ENCODE measurements at regions not wholly inside any gene's neighbourhood (a gene's known extent, or its start where the extent isn't known, plus 50 kb on each side); places are given as distances from the start of the nearest gene placed in this dataset.

DNA sequence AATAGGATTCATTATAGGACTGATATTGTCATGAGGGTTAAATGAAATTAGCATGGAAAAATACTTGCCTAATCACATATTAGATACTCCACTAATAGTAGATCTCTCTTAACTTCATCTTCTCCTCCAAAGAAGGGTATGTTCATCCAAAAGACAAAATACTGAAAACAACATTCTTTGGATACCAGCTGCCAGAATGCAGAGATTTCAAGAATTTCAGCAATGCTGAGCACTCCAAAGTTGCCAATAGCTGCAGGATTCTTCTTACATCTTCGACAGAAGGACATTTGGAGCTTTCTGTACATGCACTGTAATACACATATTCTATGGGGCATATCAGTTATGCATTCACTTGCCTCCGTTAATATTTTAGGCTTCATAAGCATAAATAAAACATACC is 436.5 kb downstream of the HAPSTR1 start:
- H3K4me1 ChIP-seq (ENCODE audit: control insufficient read depth in 4 of 4, insufficient read depth in 4 of 4, low read length in 3 of 4), result peaks cover 0 to 5% (median under 1%) of the 10 kb centered on the region in 4 donors
- 64% methylated on average over 2 of the region's 2 CpGs for WGBS

DNA sequence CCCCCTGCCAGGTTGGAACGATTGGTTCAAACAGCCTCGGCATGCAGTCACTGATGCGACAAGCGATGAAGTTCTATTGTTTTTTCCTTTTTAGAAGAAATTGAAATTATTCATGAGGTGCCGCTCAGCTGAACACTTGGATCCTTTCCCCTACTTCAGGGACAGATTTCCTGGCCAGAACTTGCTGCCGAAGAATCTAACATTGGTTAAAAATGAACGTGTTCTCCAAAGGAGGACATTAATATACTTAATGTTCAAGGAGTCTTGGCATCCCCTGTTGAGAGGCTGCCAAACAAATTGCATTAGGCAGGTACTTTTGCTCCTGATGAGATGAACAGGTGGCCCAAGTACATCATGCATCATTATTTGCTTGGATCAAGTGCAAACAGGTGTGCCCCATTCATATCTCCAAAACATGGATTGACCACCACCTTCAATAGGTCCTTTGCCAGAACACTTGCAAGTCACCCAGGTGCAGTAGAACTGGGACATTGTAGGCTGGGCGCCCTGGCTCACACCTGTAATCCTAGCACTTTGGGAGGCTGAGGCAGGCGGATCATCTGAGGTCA is 437.2 kb downstream of the HAPSTR1 start:
- 83% methylated on average over 9 of the region's 9 CpGs for WGBS
- Histone ChIP-seq H3K9ac (ENCODE audit: low read depth in 1 of 2, low read length in 2 of 2) (no peak overlapping the region), H3K27ac (ENCODE audit: low read depth in 1 of 2, low read length in 2 of 2) (no peak overlapping the region), H3K4me3 (ENCODE audit: low read depth in 1 of 3, low read length in 3 of 3) (no peak overlapping the region), H3K27me3 (ENCODE audit: control insufficient read depth in 4 of 4, insufficient read depth in 4 of 4, low read length in 3 of 4) (no peaks in the 10 kb centered on the region), H3K9me3 (ENCODE audit: control insufficient read depth in 4 of 4, low read length in 3 of 4) (no peaks in the 10 kb centered on the region), H3K4me1 (ENCODE audit: control insufficient read depth in 4 of 4, insufficient read depth in 4 of 4, low read length in 3 of 4) (peaks cover 3 to 11% (median 5%) of the 10 kb centered on the region in 4 donors), H3K36me3 (ENCODE audit: control insufficient read depth in 4 of 4, insufficient read depth in 3 of 4, low read depth in 1 of 4, low read length in 3 of 4) (no peaks in the 10 kb centered on the region)
- TF ChIP-seq, protein P1, sequence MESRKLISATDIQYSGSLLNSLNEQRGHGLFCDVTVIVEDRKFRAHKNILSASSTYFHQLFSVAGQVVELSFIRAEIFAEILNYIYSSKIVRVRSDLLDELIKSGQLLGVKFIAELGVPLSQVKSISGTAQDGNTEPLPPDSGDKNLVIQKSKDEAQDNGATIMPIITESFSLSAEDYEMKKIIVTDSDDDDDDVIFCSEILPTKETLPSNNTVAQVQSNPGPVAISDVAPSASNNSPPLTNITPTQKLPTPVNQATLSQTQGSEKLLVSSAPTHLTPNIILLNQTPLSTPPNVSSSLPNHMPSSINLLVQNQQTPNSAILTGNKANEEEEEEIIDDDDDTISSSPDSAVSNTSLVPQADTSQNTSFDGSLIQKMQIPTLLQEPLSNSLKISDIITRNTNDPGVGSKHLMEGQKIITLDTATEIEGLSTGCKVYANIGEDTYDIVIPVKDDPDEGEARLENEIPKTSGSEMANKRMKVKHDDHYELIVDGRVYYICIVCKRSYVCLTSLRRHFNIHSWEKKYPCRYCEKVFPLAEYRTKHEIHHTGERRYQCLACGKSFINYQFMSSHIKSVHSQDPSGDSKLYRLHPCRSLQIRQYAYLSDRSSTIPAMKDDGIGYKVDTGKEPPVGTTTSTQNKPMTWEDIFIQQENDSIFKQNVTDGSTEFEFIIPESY (IDR thresholded peaks at IDR 0.05), result no peak
- no peak for TF ChIP-seq HNF4A (conservative IDR thresholded peaks at IDR 0.05)
- TF ChIP-seq, protein P2, sequence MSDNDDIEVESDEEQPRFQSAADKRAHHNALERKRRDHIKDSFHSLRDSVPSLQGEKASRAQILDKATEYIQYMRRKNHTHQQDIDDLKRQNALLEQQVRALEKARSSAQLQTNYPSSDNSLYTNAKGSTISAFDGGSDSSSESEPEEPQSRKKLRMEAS (IDR thresholded peaks at IDR 0.05), result no peak
- no peak for TF ChIP-seq NR2F2 (IDR thresholded peaks at IDR 0.05)
- TF ChIP-seq HNF4G (IDR thresholded peaks at IDR 0.05), result no peak
- TF ChIP-seq, protein P3, sequence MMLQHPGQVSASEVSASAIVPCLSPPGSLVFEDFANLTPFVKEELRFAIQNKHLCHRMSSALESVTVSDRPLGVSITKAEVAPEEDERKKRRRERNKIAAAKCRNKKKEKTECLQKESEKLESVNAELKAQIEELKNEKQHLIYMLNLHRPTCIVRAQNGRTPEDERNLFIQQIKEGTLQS (IDR thresholded peaks at IDR 0.05), result no peak
- no peak for TF ChIP-seq YY1 (IDR thresholded peaks at IDR 0.05)
- no peak for TF ChIP-seq GABPA (IDR thresholded peaks at IDR 0.05 in 1 of 2, conservative IDR thresholded peaks at IDR 0.05 in 1 of 2)
- no peak for TF ChIP-seq TAF1 (conservative IDR thresholded peaks at IDR 0.05)
- no peak for TF ChIP-seq JUND (IDR thresholded peaks at IDR 0.05)
- TF ChIP-seq, protein P4, sequence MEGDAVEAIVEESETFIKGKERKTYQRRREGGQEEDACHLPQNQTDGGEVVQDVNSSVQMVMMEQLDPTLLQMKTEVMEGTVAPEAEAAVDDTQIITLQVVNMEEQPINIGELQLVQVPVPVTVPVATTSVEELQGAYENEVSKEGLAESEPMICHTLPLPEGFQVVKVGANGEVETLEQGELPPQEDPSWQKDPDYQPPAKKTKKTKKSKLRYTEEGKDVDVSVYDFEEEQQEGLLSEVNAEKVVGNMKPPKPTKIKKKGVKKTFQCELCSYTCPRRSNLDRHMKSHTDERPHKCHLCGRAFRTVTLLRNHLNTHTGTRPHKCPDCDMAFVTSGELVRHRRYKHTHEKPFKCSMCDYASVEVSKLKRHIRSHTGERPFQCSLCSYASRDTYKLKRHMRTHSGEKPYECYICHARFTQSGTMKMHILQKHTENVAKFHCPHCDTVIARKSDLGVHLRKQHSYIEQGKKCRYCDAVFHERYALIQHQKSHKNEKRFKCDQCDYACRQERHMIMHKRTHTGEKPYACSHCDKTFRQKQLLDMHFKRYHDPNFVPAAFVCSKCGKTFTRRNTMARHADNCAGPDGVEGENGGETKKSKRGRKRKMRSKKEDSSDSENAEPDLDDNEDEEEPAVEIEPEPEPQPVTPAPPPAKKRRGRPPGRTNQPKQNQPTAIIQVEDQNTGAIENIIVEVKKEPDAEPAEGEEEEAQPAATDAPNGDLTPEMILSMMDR (IDR thresholded peaks at IDR 0.05; ENCODE audit: low read depth, low read length, missing input control), result no peak
- no peak for TF ChIP-seq RXRA (IDR thresholded peaks at IDR 0.05)
- no peak for TF ChIP-seq SP1 (IDR thresholded peaks at IDR 0.05)
- no peak for DNase-seq (ENCODE audit: low spot score)

More for the DNA sequence above, 436.5 kb downstream of the HAPSTR1 start:
- H3K27me3 ChIP-seq (ENCODE audit: control insufficient read depth in 4 of 4, insufficient read depth in 4 of 4, low read length in 3 of 4), result no peaks in the 10 kb centered on the region
- no peak overlapping the region for H3K9ac ChIP-seq (ENCODE audit: low read depth in 1 of 2, low read length in 2 of 2)
- TF ChIP-seq, protein P5, sequence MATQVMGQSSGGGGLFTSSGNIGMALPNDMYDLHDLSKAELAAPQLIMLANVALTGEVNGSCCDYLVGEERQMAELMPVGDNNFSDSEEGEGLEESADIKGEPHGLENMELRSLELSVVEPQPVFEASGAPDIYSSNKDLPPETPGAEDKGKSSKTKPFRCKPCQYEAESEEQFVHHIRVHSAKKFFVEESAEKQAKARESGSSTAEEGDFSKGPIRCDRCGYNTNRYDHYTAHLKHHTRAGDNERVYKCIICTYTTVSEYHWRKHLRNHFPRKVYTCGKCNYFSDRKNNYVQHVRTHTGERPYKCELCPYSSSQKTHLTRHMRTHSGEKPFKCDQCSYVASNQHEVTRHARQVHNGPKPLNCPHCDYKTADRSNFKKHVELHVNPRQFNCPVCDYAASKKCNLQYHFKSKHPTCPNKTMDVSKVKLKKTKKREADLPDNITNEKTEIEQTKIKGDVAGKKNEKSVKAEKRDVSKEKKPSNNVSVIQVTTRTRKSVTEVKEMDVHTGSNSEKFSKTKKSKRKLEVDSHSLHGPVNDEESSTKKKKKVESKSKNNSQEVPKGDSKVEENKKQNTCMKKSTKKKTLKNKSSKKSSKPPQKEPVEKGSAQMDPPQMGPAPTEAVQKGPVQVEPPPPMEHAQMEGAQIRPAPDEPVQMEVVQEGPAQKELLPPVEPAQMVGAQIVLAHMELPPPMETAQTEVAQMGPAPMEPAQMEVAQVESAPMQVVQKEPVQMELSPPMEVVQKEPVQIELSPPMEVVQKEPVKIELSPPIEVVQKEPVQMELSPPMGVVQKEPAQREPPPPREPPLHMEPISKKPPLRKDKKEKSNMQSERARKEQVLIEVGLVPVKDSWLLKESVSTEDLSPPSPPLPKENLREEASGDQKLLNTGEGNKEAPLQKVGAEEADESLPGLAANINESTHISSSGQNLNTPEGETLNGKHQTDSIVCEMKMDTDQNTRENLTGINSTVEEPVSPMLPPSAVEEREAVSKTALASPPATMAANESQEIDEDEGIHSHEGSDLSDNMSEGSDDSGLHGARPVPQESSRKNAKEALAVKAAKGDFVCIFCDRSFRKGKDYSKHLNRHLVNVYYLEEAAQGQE (IDR thresholded peaks at IDR 0.05), result no peak
- no peak for TF ChIP-seq SP1 (IDR thresholded peaks at IDR 0.05)
- TF ChIP-seq, protein P2 (IDR thresholded peaks at IDR 0.05), result no peak
- no peak for TF ChIP-seq JUND (IDR thresholded peaks at IDR 0.05)
- TF ChIP-seq GABPA (IDR thresholded peaks at IDR 0.05 in 1 of 2, conservative IDR thresholded peaks at IDR 0.05 in 1 of 2), result no peak
- TF ChIP-seq, protein P1 (IDR thresholded peaks at IDR 0.05), result no peak
- no peak for TF ChIP-seq EGR1 (IDR thresholded peaks at IDR 0.05; ENCODE audit: low read depth in 2 of 2)
- no peak for TF ChIP-seq HNF4G (IDR thresholded peaks at IDR 0.05)
- no peak for TF ChIP-seq FOXA1 (IDR thresholded peaks at IDR 0.05)
- no peak for TF ChIP-seq FOXA2 (IDR thresholded peaks at IDR 0.05)
- no peaks in the 10 kb centered on the region for H3K36me3 ChIP-seq (ENCODE audit: control insufficient read depth in 4 of 4, insufficient read depth in 3 of 4, low read depth in 1 of 4, low read length in 3 of 4)
- no peak overlapping the region for H3K27ac ChIP-seq (ENCODE audit: low read depth in 1 of 2, low read length in 2 of 2)
- no peak overlapping the region for H3K4me3 ChIP-seq (ENCODE audit: low read depth in 1 of 3, low read length in 3 of 3)
- no peak for DNase-seq (ENCODE audit: low spot score)
- H3K9me3 ChIP-seq (ENCODE audit: control insufficient read depth in 4 of 4, low read length in 3 of 4), result no peaks in the 10 kb centered on the region

All from liver (tissue), 8 donors.